Breast epithelium (tissue), 4 donors: ENCODE measurements at regions not wholly inside any gene's neighbourhood (a gene's known extent, or its start where the extent isn't known, plus 50 kb on each side); places are given as distances from the start of the nearest gene placed in this dataset.
"Not testable (repeated sequence)": the region's sequence is repeated elsewhere in the genome, so short reads cannot be mapped to it uniquely, and the experiment has no call there.

Source experiments
- DNase-seq, 2 donors: peaks; one replicate each; pipeline ENCODE4 v3.0.0-alpha.2; 2019; ENCODE audit warnings: low spot score in 2 of 2
- H3K27ac ChIP-seq, 2 donors: fragments of 200-600 bp; sonication (generic) in 1 of 2; one replicate each; pipeline ENCODE4 v1.5.1; 2016 to 2019; ENCODE audit warnings: mild to moderate bottlenecking in 1 of 2
- H3K27me3 ChIP-seq, 2 donors: fragments of 200-600 bp; sonication (generic) in 1 of 2; one replicate each; pipeline versions ENCODE4 v1.5.1 to v1.6.0; 2017 to 2019; ENCODE audit warnings: control low read depth in 1 of 2, mild to moderate bottlenecking in 1 of 2
- H3K36me3 ChIP-seq: fragments of 200-600 bp; one replicate; pipeline ENCODE4 v1.5.1; 2019
- H3K4me1 ChIP-seq, 2 donors: fragments of 200-600 bp; sonication (generic); one replicate each; pipeline ENCODE4 v1.5.1; 2016 to 2019; ENCODE audit warnings: control low read depth in 1 of 2
- H3K4me3 ChIP-seq, 3 donors: fragments of 200-600 bp; sonication (generic); 1 replicate in 2 of 3; 2 replicates in 1 of 3; pipeline ENCODE4 v1.5.1; 2016 to 2019; ENCODE audit warnings: mild to moderate bottlenecking in 3 of 3, moderate library complexity in 2 of 3
- H3K9me3 ChIP-seq, 2 donors: fragments of 200-600 bp; sonication (generic) in 1 of 2; one replicate each; pipeline ENCODE4 v1.5.1; 2016 to 2019; ENCODE audit warnings: control low read depth in 1 of 2
- CTCF ChIP-seq, 3 donors: fragments of 450-650 bp; IDR thresholded peaks; one replicate each; pipeline ENCODE4 v1.5.1; 2016 to 2017; ENCODE audit warnings: antibody characterized with exemption in 3 of 3, mild to moderate bottlenecking in 3 of 3, moderate library complexity in 3 of 3
- POLR2A ChIP-seq: fragments of 450-650 bp; IDR thresholded peaks from one replicate; pipeline ENCODE4 v1.6.1; 2016; ENCODE audit warnings: antibody characterized with exemption, mild to moderate bottlenecking, moderate library complexity
- POLR2AphosphoS5 ChIP-seq, 3 donors: sonication (generic); formaldehyde crosslinking; IDR thresholded peaks; one replicate each; pipeline ENCODE4 v1.6.1; 2017; ENCODE audit warnings: antibody characterized with exemption in 3 of 3
- intact Hi-C: fragments of 100-400 bp; cut with DNase I; formaldehyde crosslinking; loops from one replicate; pipeline ENCODE4 v1.15.1; 2023; ENCODE audit warnings: low total_unique reads

DNA sequence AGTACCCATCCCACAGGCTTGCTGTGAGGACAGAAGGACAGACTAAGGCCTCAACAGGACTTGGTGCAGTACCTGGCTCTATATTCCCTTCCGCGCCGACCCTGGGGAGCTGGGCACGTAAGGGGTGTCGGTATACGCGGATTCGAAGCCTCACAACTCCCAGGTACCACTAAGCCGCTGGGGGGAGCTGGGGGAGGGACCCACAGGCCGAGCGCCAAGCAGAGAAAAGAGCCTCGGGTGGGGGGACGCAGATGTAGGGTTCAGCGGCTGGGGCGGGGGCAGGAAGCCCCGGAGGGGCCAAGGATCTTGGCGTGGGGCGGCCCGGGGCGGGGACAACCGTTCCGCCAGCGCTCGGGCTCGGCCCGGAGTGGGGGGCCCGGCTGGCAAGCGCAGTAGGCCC, 126.4 kb upstream of the ZNF746 start:
- intact Hi-C loops, result no loop called here
- Histone ChIP-seq H3K36me3 (no peaks in the 10 kb centered on the region), H3K9me3 (no peaks in the 10 kb centered on the region), H3K4me1 (peaks cover 7% of the 10 kb centered on the region in 2 donors), H3K4me3 (peak overlapping the region; percentile 77 to 94 (median 90)), H3K27me3 (no peaks in the 10 kb centered on the region), H3K27ac (peak overlapping the region; percentile 90)
- no peak for DNase-seq
- TF ChIP-seq POLR2A, result no peak
- no peak for TF ChIP-seq POLR2AphosphoS5 (IDR thresholded peaks at IDR 0.05)
- TF ChIP-seq CTCF (IDR thresholded peaks at IDR 0.05), result no peak

GRCh38 chr7:149623262-149623997, 125.8 kb upstream of the ZNF746 start:
- H3K4me1 ChIP-seq, DNase-seq: not testable (repeated sequence)

DNA sequence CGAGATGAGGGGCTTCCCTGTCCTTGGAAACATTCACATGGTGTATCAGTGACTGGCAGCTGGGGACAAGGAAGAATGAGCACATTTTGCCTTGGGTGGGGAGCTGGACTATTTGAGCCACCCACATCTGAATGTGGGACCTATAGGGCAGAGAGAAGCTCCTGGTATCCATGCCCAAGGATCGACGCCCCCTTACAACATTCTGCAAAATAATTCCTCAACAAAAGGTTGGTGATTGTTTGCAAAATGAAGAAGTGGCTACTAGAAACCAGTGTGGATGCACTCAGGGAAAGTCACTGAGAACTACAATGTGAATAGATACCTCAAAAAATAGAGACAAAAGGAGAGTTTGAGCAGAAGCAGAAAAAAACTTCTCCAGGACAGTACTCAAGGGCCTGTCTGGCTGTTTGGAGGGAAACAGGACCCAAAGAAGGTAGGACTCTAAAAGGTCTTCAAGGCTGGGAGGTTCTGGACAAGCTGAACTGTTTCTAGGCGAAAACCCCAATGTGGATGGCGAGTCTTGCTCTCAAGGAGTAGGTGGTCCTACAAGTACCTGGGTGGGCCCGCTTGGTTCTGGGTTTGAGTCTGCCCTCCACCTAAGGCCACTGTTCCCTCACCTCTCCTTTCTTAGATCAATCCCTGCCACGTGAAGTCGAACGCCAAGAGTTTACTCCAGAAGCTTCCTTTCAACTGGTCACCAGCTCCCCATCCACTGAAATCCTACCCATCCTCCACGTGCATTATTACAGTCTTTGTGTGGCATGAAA, 125.0 kb upstream of the ZNF746 start:
- intact Hi-C loops, result no loop called here
- TF ChIP-seq POLR2AphosphoS5 (IDR thresholded peaks at IDR 0.05) (no peak), POLR2A (no peak), CTCF (IDR thresholded peaks at IDR 0.05) (no peak)
- no peaks in the 10 kb centered on the region for H3K9me3 ChIP-seq
- H3K27me3 ChIP-seq, result no peaks in the 10 kb centered on the region
- H3K4me1 ChIP-seq, result peaks cover 7% of the 10 kb centered on the region in 2 donors
- DNase-seq, result no peak
- peak overlapping the region in 2 of 3 donors; percentile 77 to 90 for H3K4me3 ChIP-seq
- H3K36me3 ChIP-seq, result no peaks in the 10 kb centered on the region
- no peak overlapping the region for H3K27ac ChIP-seq

More at GRCh38 chr7:149623262-149623997, 125.8 kb upstream of the ZNF746 start:
- H3K27me3 ChIP-seq, H3K36me3 ChIP-seq, intact Hi-C loops, H3K9me3 ChIP-seq: not testable (repeated sequence)
- peak overlapping the region in 1 of 2 donors; percentile 90 for H3K27ac ChIP-seq
- H3K4me3 ChIP-seq, result peak overlapping the region; percentile 77 to 94 (median 90)

DNA sequence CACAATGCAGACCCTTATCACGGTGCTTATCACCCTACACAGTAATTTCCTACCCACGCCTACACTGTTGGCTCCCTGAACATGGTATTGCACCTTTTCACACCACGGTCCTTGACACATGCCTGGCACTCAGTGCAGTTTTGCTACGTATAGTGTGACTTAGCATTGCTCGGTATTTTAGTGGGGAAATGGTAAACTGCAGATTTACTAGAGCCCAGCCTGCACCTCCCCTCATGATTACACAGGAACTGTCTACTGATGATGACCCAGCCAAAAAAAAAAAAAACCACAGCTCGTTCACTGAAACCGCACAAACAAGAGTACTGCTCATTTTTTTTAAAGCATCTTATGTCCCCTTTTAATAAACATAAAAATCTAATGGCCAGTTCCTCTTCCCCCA, 124.2 kb upstream of the ZNF746 start:
- Histone ChIP-seq H3K4me3 (no peak overlapping the region), H3K4me1 (peaks cover 7% of the 10 kb centered on the region in 2 donors), H3K9me3 (no peaks in the 10 kb centered on the region), H3K27ac (no peak overlapping the region), H3K36me3 (no peaks in the 10 kb centered on the region), H3K27me3 (no peaks in the 10 kb centered on the region)
- DNase-seq, result no peak
- intact Hi-C loops, result no loop called here
- TF ChIP-seq POLR2AphosphoS5 (IDR thresholded peaks at IDR 0.05), result no peak
- TF ChIP-seq POLR2A, result no peak
- no peak for TF ChIP-seq CTCF (IDR thresholded peaks at IDR 0.05)

GRCh38 chr7:149620961-149621360, 123.4 kb upstream of the ZNF746 start:
- intact Hi-C loops, result no loop called here
- no peak for DNase-seq
- no peak for TF ChIP-seq POLR2AphosphoS5 (IDR thresholded peaks at IDR 0.05)
- TF ChIP-seq POLR2A, result no peak
- no peak for TF ChIP-seq CTCF (IDR thresholded peaks at IDR 0.05)
- no peaks in the 10 kb centered on the region for H3K9me3 ChIP-seq
- H3K27ac ChIP-seq, result no peak overlapping the region
- no peaks in the 10 kb centered on the region for H3K27me3 ChIP-seq
- H3K36me3 ChIP-seq, result no peaks in the 10 kb centered on the region
- H3K4me1 ChIP-seq, result peaks cover 7% of the 10 kb centered on the region in 2 donors
- no peak overlapping the region for H3K4me3 ChIP-seq
